ENCODE measurements at regions not wholly inside any gene's neighbourhood (a gene's known extent, or its start where the extent isn't known, plus 50 kb on each side); places are given as distances from the start of the nearest gene placed in this dataset.

DNA sequence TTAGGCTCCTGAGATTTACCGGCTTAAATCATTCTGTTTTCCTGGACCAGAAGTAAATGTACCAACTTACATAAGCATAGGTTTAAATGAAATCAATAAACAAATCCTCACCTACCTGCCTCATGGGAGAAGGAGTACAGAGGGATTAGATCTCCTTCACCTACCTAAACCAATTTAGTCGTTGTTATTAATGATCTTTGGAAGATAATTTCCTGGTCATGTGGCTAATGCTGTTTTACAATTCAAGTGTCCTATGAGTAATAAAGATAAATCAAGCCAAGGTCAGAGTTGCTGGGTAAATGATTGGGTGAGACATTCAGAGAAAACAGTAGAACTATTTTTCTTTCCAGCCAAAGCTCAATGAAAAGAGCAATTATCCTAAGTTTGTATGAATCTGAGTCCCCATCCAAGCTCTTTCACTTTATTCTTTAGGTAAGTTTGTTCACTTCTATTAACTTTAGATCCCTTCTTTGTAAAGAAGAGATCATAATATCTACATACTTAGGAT is 423.0 kb upstream of the FAM241A start:
- Histone ChIP-seq H3K27ac (no peak overlapping the region), H3K9me3 (ENCODE audit: severe bottlenecking) (no peaks in the 10 kb centered on the region), H3K36me3 (no peaks in the 10 kb centered on the region), H3K4me3 (ENCODE audit: low read depth, low read length) (no peak overlapping the region), H3K27me3 (ENCODE audit: insufficient read depth, low read depth, severe bottlenecking) (peaks cover 30% of the 10 kb centered on the region)
- no peak for DNase-seq
- TF ChIP-seq, protein P1, sequence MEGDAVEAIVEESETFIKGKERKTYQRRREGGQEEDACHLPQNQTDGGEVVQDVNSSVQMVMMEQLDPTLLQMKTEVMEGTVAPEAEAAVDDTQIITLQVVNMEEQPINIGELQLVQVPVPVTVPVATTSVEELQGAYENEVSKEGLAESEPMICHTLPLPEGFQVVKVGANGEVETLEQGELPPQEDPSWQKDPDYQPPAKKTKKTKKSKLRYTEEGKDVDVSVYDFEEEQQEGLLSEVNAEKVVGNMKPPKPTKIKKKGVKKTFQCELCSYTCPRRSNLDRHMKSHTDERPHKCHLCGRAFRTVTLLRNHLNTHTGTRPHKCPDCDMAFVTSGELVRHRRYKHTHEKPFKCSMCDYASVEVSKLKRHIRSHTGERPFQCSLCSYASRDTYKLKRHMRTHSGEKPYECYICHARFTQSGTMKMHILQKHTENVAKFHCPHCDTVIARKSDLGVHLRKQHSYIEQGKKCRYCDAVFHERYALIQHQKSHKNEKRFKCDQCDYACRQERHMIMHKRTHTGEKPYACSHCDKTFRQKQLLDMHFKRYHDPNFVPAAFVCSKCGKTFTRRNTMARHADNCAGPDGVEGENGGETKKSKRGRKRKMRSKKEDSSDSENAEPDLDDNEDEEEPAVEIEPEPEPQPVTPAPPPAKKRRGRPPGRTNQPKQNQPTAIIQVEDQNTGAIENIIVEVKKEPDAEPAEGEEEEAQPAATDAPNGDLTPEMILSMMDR (IDR thresholded peaks at IDR 0.05; ENCODE audit: low read depth, low read length), result no peak

- TF ChIP-seq, protein P1 (IDR thresholded peaks at IDR 0.05; ENCODE audit: low read depth, low read length), result no peak
- Histone ChIP-seq H3K9me3 (ENCODE audit: severe bottlenecking) (no peaks in the 10 kb centered on the region), H3K36me3 (no peaks in the 10 kb centered on the region), H3K27me3 (ENCODE audit: insufficient read depth, low read depth, severe bottlenecking) (no peaks in the 10 kb centered on the region), H3K4me3 (ENCODE audit: low read depth, low read length) (no peak overlapping the region), H3K27ac (no peak overlapping the region)
- no peak for DNase-seq
These were observed 408.7 kb upstream of the FAM241A start for GRCh38 chr4:111736516-111736915.

GRCh38 chr4:111744847-111745246 is 400.4 kb upstream of the FAM241A start:
- H3K36me3 ChIP-seq, result no peaks in the 10 kb centered on the region
- TF ChIP-seq, protein P1 (IDR thresholded peaks at IDR 0.05; ENCODE audit: low read depth, low read length), result no peak
- H3K27ac ChIP-seq, result no peak overlapping the region
- no peaks in the 10 kb centered on the region for H3K9me3 ChIP-seq (ENCODE audit: severe bottlenecking)
- no peak for DNase-seq
- H3K4me3 ChIP-seq (ENCODE audit: low read depth, low read length), result no peak overlapping the region
- no peaks in the 10 kb centered on the region for H3K27me3 ChIP-seq (ENCODE audit: insufficient read depth, low read depth, severe bottlenecking)

DNA sequence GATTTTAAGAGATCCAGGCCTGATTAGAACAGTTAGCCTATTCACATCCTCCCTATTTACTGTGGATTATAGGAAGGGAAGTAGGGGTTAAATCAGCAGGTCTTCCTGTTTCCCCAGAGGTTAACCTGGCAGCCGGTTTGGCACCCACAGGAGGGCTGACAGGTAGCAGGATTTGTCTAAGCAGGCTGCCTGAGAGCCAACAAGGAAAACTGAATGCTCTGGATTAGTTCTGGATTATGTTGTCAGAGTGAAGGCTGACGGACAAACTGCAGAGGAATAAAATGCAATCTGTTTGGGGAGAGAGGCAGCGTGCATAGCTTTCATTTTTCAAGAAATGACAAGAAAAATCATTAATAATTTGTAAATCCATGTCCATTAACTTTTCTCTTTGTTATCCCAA is 397.1 kb upstream of the FAM241A start:
- TF ChIP-seq, protein P1 (IDR thresholded peaks at IDR 0.05; ENCODE audit: low read depth, low read length), result no peak
- H3K27me3 ChIP-seq (ENCODE audit: insufficient read depth, low read depth, severe bottlenecking), result no peaks in the 10 kb centered on the region
- H3K36me3 ChIP-seq, result no peaks in the 10 kb centered on the region
- H3K4me3 ChIP-seq (ENCODE audit: low read depth, low read length), result no peak overlapping the region
- H3K9me3 ChIP-seq (ENCODE audit: severe bottlenecking), result no peaks in the 10 kb centered on the region
- peak; percentile 84 for DNase-seq
- no peak overlapping the region for H3K27ac ChIP-seq

- no peak for DNase-seq
- H3K9me3 ChIP-seq (ENCODE audit: severe bottlenecking), result no peaks in the 10 kb centered on the region
- no peak overlapping the region for H3K27ac ChIP-seq
- TF ChIP-seq, protein P1 (IDR thresholded peaks at IDR 0.05; ENCODE audit: low read depth, low read length), result no peak
- no peaks in the 10 kb centered on the region for H3K27me3 ChIP-seq (ENCODE audit: insufficient read depth, low read depth, severe bottlenecking)
- no peak overlapping the region for H3K4me3 ChIP-seq (ENCODE audit: low read depth, low read length)
- no peaks in the 10 kb centered on the region for H3K36me3 ChIP-seq
These were observed 391.3 kb upstream of the FAM241A start for GRCh38 chr4:111754003-111754402.

DNA sequence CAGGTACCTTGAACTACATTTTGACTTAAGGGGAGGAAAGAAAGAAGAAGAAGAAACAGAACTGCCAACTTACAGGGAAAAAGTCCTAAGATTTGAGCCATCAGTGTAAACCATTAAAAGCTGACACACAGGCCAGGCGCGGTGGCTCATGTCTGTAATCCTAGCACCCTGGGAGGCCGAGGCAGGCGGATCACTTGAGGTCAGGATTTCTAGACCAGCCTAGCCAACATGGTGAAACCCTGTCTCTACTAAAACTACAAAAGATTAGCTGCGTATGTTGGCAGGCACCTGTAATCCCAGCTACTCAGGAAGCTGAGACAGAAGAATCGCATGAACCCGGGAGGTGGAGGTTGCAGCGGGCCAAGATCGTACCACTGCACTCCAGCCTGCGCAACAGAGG is 389.7 kb upstream of the FAM241A start:
- no peaks in the 10 kb centered on the region for H3K27me3 ChIP-seq (ENCODE audit: insufficient read depth, low read depth, severe bottlenecking)
- H3K4me3 ChIP-seq (ENCODE audit: low read depth, low read length), result no peak overlapping the region
- no peak overlapping the region for H3K27ac ChIP-seq
- DNase-seq, result peak; percentile 91
- no peaks in the 10 kb centered on the region for H3K9me3 ChIP-seq (ENCODE audit: severe bottlenecking)
- TF ChIP-seq, protein P1 (IDR thresholded peaks at IDR 0.05; ENCODE audit: low read depth, low read length), result no peak
- H3K36me3 ChIP-seq, result no peaks in the 10 kb centered on the region

Measured in WERI-Rb-1 (cell line).